T1000 (cell line): ENCODE measurements at regions not wholly inside any gene's neighbourhood (a gene's known extent, or its start where the extent isn't known, plus 50 kb on each side); places are given as distances from the start of the nearest gene placed in this dataset.
"Not testable (repeated sequence)": the region's sequence is repeated elsewhere in the genome, so short reads cannot be mapped to it uniquely, and the experiment has no call there.

ENCODE experiments used
- DNase-seq: peaks from one replicate; lab custom pipeline; 2025; ENCODE audit warnings: mixed read lengths; lab: John Stamatoyannopoulos, UW

DNA sequence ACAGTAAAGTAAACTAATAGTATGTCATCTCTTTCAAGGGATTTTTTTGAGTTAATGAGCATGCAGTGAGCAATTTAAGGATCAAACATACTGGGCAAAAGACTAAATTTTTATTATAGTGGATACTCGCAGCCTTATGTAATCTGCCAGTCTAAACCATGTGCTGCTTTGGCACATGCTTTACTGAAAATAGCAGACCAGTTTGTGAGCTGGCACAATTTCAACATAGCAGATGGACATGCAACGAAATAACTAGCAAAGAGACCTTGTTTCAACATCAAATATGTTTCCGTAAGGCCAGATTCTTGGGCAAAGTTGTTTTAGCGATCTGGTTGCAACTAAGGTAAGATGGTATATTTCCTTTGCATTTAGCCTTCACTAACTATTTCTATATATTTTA is 807.3 kb downstream of the NR4A2 start:
- DNase-seq: no peak

GRCh38 chr2:155519529-155520130 is 812.9 kb downstream of the NR4A2 start:
- no peak for DNase-seq

DNA sequence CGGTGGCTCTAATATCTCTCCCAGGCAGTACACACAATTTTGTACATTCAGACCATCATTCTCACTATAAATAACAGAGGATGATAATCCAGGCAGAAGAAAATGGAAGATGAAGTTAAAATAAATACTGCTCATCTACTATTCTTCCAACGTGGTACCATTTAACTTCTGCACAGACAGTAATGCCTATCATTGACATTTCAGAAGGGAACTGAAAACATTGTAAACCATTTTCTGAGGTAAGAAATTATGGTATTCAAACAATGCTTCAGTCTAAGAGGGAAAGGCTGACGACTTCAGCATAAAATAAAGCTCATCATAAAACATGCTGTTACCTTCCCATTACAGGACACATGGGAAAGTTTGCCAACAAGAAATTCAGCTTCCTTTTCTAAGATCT is 814.4 kb downstream of the NR4A2 start:
- DNase-seq: no peak

DNA sequence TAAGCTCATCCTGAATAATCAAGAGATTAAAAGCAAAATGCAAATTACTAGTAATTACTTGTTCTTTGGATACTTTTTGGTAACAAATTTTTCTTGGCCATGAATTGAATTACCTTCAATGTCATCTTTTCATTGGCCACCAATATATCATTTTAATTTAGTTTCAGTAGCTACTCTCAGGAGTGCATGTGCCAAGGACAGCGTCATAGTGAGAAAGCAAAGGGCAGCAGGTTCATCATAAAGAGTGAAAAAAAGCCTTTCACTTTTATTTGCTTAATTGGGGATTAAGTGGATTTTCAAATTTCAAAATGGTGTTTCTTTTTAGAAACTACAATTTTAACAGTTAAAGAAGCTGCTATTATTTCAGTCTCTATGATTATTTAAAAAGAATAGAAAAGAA is 815.2 kb downstream of the NR4A2 start:
- DNase-seq: no peak

- no peak for DNase-seq
Measured at GRCh38 chr2:155513248-155513647, 814.8 kb downstream of the KCNJ3 start.

DNA sequence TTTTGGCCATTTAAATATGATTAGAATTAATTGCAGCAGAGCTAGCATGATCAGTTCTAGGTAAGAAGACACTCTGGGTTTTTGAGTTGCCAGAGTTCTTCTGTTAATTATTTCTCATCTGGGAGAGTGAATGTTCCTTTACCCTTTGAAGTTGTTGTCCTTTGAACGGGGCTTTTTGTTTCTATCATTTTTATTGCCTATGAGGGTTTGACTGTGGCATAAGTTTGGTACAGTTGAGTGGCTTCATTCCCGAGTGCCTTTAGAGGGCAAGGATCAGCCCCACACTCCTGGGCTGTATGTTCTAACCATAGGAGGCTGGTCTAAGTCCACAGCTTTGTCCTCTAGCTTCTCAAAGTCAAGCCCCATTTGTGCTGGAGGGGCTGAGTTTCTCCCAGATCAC is 804.3 kb downstream of the KCNJ3 start:
- no peak for DNase-seq

GRCh38 chr2:155498106-155498505 is 799.6 kb downstream of the KCNJ3 start:
- no peak for DNase-seq

DNA sequence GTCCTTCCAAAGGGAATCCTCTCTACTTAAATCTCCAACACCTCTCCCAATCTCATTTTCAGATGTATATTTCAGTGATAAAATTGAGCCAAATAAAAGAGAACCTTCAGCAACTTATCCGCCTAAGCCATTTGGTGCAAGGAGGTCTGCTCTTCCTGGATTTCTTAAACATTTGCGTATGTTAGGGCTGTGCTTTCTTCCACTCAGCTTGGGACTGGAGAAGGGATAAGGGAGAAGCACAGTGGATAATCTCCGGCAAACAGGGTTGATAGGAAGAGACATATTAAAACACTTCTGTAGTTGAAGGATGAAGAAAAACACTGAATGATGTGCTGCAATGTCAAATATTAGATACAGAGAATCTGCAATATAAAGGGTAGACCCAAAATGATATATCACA is 796.2 kb downstream of the KCNJ3 start:
- DNase-seq: no peak

DNA sequence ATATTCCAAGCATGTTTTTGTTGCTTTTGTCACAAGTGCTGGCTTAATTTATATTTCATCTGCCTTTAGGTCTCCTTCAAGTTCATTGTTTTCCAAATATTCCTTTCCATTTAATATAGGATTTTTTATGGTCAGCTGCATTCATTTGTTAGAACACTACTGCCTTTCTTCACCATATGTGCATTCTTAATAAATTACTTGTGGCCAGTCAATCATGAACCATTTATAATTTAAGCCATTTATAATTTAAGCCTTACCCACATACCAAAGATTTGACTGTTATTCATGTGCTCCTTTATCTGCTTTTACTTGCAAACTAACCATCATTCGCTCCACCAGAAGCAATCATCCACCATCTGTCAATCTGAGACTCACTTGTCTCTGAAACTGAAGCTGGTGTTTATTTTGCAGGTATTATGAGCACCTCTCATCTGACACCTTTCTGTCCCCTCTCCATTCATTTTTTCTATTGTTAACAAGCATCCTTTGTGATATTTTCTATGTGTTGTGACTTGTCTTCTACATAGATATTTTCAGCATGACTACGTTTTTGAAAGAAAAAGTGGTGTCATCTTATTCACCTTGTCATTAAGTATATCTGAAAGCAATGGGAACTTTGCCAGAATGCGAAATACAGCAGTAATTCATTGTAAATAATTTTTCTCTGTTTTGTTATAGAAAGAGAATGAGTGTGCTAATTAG is 786.8 kb downstream of the KCNJ3 start:
- no peak for DNase-seq

DNA sequence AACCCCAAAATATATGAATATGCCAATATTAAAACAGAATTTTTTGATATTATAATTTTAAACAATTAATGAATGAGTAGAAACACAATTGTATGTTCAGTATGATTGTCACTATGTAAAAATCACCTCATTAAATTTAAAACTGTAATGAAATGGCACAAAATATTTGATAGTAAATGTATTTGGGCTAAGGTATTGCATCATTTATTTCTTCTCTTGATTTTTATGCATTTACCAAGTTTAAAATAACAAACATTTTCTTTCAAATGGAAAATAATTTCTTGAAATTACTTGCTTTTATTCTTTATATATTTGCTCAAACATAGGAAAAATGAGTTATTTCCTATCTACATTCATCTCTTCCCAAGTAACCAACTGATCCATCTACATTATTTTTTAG is 782.6 kb downstream of the KCNJ3 start:
- DNase-seq: no peak

GRCh38 chr2:155472018-155472417 is 773.5 kb downstream of the KCNJ3 start:
- DNase-seq: not testable (repeated sequence)

GRCh38 chr2:155456222-155456621 is 757.7 kb downstream of the KCNJ3 start:
- DNase-seq: no peak

DNA sequence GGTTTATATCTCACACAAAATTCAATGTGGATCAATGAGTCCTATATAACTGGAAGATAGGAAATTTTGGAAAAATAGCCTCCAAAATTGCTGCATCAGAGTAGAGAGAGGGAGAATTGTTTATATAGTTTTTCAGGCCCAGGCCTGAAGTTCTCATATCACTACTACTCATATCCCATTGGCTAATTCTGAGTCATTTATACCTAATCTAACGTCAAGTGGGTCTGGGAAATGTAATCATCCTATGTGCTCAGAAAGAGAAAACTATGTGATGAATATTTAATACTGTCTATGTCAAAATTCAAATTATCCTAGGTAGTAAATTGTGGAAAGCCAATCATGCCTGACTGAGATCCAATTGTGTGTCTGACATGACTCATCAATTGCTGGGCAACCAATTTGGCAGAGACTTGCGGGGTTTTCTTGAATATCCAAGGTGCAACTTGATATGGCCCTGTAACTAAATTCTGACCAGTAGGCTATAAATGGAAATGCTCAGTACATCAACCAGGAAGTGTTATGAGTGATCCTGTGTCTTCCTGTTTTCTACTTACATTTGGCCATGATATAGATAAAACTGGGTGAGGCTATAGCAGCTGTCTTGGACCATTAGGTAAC is 744.4 kb downstream of the KCNJ3 start:
- peak; percentile 18 for DNase-seq

GRCh38 chr2:155442088-155442487 is 743.6 kb downstream of the KCNJ3 start:
- DNase-seq: no peak

DNA sequence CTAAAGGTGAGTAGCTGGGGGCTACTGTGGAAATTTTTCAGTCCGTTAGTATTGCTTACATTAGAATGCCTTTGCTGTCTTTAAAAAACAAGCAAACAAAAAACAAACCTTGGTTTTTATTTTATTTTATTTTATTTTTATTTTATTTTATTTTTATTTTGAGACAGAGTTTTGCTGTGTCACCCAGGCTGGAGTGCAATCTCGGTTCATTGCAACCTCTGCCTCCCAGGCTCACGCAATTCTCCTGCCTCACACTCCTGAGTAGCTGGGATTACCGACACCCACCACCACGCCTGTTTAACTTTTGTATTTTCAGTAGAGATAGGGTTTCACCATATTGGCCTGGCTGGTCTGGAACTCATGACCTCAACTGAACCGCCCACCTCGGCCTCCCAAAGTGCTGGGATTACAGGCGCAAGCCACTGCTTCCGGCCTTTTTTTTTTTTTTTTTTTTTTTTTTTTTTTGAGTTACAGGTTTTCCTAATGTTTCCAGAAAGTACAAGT is 732.6 kb downstream of the KCNJ3 start:
- DNase-seq: no peak

- no peak for DNase-seq
Measured at GRCh38 chr2:155427470-155427869, 729.0 kb downstream of the KCNJ3 start.

DNA sequence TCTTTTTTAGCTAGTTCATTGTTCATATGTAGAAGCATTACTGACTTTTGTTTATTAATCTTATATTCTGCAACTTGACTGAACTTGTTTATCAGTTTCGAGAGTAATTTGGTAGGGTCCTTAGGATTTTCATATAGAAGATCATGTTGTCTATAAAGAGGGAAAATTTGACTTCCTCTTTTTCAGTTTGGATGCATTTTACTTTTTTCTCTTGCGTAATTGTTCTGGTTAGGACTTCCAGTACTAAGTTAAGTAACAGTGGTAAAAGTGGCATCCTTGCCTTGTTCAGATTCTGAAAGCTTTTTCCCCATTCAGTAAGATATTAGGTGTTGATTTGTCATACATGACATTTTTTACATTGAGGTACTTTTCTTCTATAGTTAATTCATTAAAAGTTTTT is 726.0 kb downstream of the KCNJ3 start:
- no peak for DNase-seq

GRCh38 chr2:155418753-155419152 is 720.3 kb downstream of the KCNJ3 start:
- no peak for DNase-seq

DNA sequence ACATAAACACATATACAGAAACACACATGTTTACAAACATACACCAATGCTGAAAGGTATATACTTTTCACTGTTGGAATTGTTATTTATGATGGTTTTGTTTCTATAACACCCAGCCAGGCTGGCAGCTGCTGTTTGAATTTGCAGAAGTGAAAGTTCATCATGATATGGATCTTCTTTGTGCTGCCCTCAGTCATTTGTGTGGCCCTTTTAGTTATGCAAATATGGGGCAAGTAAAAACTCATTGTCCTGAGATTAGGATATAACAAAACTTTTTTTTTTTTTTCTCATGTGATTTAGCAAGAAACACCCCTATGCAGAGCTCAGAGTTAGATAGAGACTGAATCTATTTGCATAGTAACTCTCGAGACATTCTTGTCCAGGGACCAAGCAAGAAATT is 714.1 kb downstream of the KCNJ3 start:
- no peak for DNase-seq

- no peak for DNase-seq
Measured at GRCh38 chr2:155404433-155405002, 706.0 kb downstream of the KCNJ3 start.

- DNase-seq: no peak
Measured at GRCh38 chr2:155393406-155393805, 694.9 kb downstream of the KCNJ3 start.

DNA sequence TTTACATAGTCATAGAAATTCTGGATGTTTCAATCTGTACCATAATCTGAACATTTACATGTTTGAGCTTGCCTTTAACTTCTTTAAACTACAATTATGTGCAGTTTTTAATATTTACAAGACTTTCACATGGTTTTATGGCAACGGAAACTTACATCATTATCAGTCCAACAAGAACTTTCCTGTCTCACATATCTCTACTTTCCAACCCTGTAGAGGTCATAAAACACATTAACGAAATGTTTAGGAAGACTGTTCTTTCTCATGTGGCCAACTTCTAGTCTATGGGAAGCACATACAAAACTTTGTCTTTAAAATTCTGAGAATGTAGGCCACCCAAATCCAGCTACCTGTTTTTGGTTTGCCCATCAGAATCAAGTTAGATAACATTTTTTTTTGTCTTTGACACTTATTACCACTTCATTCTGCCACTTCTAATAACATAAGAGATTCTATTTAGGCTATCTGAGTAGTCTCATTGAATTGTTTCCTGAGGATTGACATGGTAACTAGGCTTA is 693.2 kb downstream of the KCNJ3 start:
- DNase-seq: no peak

DNA sequence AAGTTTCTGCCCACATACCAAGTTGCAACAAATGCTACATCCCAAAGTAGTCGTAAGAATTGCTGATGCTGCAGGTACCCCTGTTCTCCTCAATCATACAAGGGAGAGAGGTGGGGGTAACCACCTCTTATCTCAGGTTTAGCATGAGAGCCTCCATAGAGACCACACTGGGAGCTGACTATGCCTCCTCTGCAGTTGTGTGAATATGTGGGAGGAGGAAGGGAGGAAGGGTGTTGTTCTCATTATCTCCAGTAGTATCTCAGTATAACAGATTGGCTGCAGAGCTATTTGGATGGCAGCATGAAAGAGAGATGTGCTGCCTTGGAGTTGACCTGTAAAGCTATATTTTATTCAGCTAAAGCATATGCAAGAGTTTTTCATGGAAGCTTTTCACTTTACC is 690.7 kb downstream of the KCNJ3 start:
- DNase-seq: no peak
